ENCODE measurements at regions not wholly inside any gene's neighbourhood (a gene's known extent, or its start where the extent isn't known, plus 50 kb on each side); places are given as distances from the start of the nearest gene placed in this dataset.
"Not testable (repeated sequence)": the region's sequence is repeated elsewhere in the genome, so short reads cannot be mapped to it uniquely, and the experiment has no call there.

GRCh38 chr4:66577922-66578321 is 907.6 kb upstream of the EPHA5 start:
- no peak for DNase-seq

- DNase-seq, result no peak
Measured at GRCh38 chr4:66575008-66575696, 904.9 kb upstream of the EPHA5 start.

- no peak for DNase-seq
Measured at GRCh38 chr4:66574145-66574978, 904.1 kb upstream of the EPHA5 start.

- DNase-seq, result no peak
Measured at GRCh38 chr4:66572949-66573348, 902.7 kb upstream of the EPHA5 start.

- no peak for DNase-seq
Measured at GRCh38 chr4:66571145-66571695, 900.9 kb upstream of the EPHA5 start.

GRCh38 chr4:66569228-66569627 is 898.9 kb upstream of the EPHA5 start:
- no peak for DNase-seq

GRCh38 chr4:66568431-66568830 is 898.1 kb upstream of the EPHA5 start:
- no peak for DNase-seq

- no peak for DNase-seq
Measured at GRCh38 chr4:66568001-66568400, 897.7 kb upstream of the EPHA5 start.

GRCh38 chr4:66567551-66567950 is 897.3 kb upstream of the EPHA5 start:
- DNase-seq, result no peak

- no peak for DNase-seq
Measured at GRCh38 chr4:66565801-66566200, 895.5 kb upstream of the EPHA5 start.

- DNase-seq, result no peak
Measured at GRCh38 chr4:66564901-66565651, 894.8 kb upstream of the EPHA5 start.

- no peak for DNase-seq
Measured at GRCh38 chr4:66562276-66562806, 892.1 kb upstream of the EPHA5 start.

- peak in 1 of 4 experiments; percentile 1 for DNase-seq
Measured at GRCh38 chr4:66561465-66562053, 891.3 kb upstream of the EPHA5 start.

- DNase-seq, result no peak
Measured at GRCh38 chr4:66558651-66559050, 888.4 kb upstream of the EPHA5 start.

GRCh38 chr4:66556651-66557278 is 886.5 kb upstream of the EPHA5 start:
- DNase-seq, result no peak

- no peak for DNase-seq
Measured at GRCh38 chr4:66555301-66555700, 885.0 kb upstream of the EPHA5 start.

- DNase-seq, result no peak
Measured at GRCh38 chr4:66554826-66555225, 884.5 kb upstream of the EPHA5 start.

GRCh38 chr4:66545301-66545700 is 875.0 kb upstream of the EPHA5 start:
- DNase-seq, result not testable (repeated sequence)

GRCh38 chr4:66544281-66544680 is 874.0 kb upstream of the EPHA5 start:
- DNase-seq, result no peak

GRCh38 chr4:66539745-66540144 is 869.5 kb upstream of the EPHA5 start:
- DNase-seq, result no peak

GRCh38 chr4:66524781-66525180 is 854.5 kb upstream of the EPHA5 start:
- no peak for DNase-seq

- no peak for DNase-seq
Measured at GRCh38 chr4:66522244-66522643, 852.0 kb upstream of the EPHA5 start.

Data from activated CD4-positive, CD25-positive, alpha-beta regulatory T cell (primary cell).